ENCODE measurements at regions not wholly inside any gene's neighbourhood (a gene's known extent, or its start where the extent isn't known, plus 50 kb on each side); places are given as distances from the start of the nearest gene placed in this dataset.

DNA sequence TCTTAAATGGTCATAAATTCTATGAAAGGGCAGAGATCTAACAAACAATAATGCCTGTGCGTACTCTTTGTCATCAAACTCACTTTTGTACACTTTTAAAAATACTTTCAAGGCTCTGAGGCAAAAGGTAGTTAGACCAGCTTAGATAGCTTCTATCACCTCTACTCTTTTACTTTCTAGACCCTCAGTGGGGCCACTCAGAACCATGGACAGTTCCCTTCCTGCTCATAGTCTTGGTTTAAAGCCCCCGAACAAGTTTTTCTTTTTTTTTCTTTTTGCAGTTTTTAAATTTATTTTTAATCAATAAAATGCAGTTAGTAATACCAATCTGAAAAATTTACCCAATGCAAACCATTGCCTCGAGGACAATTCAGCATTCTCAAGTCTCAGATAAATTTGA lies 460.5 kb upstream of the CNKSR2 start:
- ChIA-PET POLR2A (no interaction called here), CTCF (no interaction called here)
- Histone ChIP-seq H3K36me3 (ENCODE audit: control insufficient read depth, insufficient read depth, low read length) (no peaks in the 10 kb centered on the region), H3K4me3 (ENCODE audit: low read depth, low read length) (no peak overlapping the region), H3K27me3 (ENCODE audit: control insufficient read depth, insufficient read depth, low read length) (no peaks in the 10 kb centered on the region)
- DNase-seq (ENCODE audit: low read depth) = no peak
- TF ChIP-seq, protein P1, sequence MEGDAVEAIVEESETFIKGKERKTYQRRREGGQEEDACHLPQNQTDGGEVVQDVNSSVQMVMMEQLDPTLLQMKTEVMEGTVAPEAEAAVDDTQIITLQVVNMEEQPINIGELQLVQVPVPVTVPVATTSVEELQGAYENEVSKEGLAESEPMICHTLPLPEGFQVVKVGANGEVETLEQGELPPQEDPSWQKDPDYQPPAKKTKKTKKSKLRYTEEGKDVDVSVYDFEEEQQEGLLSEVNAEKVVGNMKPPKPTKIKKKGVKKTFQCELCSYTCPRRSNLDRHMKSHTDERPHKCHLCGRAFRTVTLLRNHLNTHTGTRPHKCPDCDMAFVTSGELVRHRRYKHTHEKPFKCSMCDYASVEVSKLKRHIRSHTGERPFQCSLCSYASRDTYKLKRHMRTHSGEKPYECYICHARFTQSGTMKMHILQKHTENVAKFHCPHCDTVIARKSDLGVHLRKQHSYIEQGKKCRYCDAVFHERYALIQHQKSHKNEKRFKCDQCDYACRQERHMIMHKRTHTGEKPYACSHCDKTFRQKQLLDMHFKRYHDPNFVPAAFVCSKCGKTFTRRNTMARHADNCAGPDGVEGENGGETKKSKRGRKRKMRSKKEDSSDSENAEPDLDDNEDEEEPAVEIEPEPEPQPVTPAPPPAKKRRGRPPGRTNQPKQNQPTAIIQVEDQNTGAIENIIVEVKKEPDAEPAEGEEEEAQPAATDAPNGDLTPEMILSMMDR (IDR thresholded peaks at IDR 0.05; ENCODE audit: insufficient read depth, low read depth, low read length) = no peak

- DNase-seq (ENCODE audit: low read depth) = no peak
- POLR2A ChIA-PET = no interaction called here
- TF ChIP-seq, protein P1 (IDR thresholded peaks at IDR 0.05; ENCODE audit: insufficient read depth, low read depth, low read length) = no peak
- CTCF ChIA-PET = no interaction called here
- no peaks in the 10 kb centered on the region for H3K27me3 ChIP-seq (ENCODE audit: control insufficient read depth, insufficient read depth, low read length)
- H3K4me3 ChIP-seq (ENCODE audit: low read depth, low read length) = no peak overlapping the region
- no peaks in the 10 kb centered on the region for H3K36me3 ChIP-seq (ENCODE audit: control insufficient read depth, insufficient read depth, low read length)
Observed at GRCh38 chrX:20906571-20906970, 467.6 kb upstream of the CNKSR2 start.

DNA sequence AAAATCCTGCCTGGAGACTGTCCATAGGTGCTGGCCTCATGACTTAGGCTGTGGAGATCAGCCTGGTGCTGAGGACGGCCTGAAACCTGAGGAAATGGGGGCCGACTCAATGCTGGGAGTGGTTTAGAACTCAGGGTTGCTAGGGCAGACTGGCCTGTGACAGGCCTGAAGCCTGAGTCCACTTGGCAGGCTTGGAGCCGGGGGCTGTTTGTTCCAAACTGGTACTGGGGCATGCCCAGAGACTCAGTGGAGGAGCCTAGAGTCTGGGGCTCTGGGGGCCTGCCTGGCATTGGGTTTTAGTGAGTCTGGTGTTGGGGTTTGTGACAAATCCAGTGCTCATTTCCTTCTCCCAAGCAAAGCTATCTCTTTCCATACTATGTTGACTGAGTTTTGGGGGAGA lies 489.7 kb upstream of the CNKSR2 start:
- no peak overlapping the region for H3K4me3 ChIP-seq (ENCODE audit: low read depth, low read length)
- CTCF ChIA-PET = no interaction called here
- POLR2A ChIA-PET = no interaction called here
- TF ChIP-seq, protein P1 (IDR thresholded peaks at IDR 0.05; ENCODE audit: insufficient read depth, low read depth, low read length) = no peak
- no peak for DNase-seq (ENCODE audit: low read depth)
- H3K27me3 ChIP-seq (ENCODE audit: control insufficient read depth, insufficient read depth, low read length) = no peaks in the 10 kb centered on the region
- no peaks in the 10 kb centered on the region for H3K36me3 ChIP-seq (ENCODE audit: control insufficient read depth, insufficient read depth, low read length)

DNA sequence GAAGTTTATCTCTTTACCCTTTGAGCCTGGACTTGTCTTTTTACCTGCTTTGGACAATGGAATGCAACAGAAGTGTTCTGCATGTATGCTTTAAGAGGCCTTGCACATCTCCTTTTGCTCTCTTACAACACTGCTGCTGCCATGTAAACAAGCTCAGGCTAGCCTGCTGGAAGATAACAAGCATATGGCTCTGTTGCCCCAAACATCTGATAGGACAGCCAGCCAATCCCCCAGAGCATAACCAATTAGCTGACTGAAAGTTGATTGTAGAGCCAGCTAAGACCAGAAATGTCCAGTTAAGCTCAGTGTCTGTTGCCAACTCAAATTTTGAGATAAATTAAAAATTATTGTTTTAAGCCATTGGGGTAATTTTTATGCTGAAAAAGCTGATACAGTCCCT lies 510.6 kb upstream of the CNKSR2 start:
- Histone ChIP-seq H3K36me3 (ENCODE audit: control insufficient read depth, insufficient read depth, low read length) (no peaks in the 10 kb centered on the region), H3K4me3 (ENCODE audit: low read depth, low read length) (no peak overlapping the region), H3K27me3 (ENCODE audit: control insufficient read depth, insufficient read depth, low read length) (no peaks in the 10 kb centered on the region)
- DNase-seq (ENCODE audit: low read depth) = no peak
- POLR2A ChIA-PET = no interaction called here
- CTCF ChIA-PET = no interaction called here
- TF ChIP-seq, protein P1 (IDR thresholded peaks at IDR 0.05; ENCODE audit: insufficient read depth, low read depth, low read length) = no peak

DNA sequence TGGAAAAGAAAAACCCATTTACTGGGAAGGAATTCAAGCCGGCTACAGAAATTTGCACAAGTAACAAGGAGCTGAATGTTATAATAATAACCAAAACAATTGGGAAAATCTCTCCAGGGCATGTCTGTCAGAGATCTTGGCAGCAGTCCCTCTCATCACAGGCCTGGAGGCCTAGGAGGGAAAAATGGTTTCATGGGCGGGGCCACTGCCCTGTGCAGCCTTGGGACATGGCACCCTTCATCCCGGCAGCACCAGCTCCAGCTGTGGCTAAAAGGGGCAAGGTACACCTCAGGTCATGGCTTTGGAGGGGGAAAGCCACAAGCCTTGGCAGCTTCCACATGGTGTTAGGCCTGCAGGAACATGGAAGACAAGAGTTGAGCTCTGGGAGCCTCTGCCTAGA lies 513.1 kb upstream of the CNKSR2 start:
- ChIA-PET POLR2A (no interaction called here), CTCF (no interaction called here)
- no peak for DNase-seq (ENCODE audit: low read depth)
- H3K36me3 ChIP-seq (ENCODE audit: control insufficient read depth, insufficient read depth, low read length) = no peaks in the 10 kb centered on the region
- TF ChIP-seq, protein P1 (IDR thresholded peaks at IDR 0.05; ENCODE audit: insufficient read depth, low read depth, low read length) = no peak
- H3K4me3 ChIP-seq (ENCODE audit: low read depth, low read length) = no peak overlapping the region
- H3K27me3 ChIP-seq (ENCODE audit: control insufficient read depth, insufficient read depth, low read length) = no peaks in the 10 kb centered on the region

All from BJ (cell line).